PC-9 (cell line): ENCODE measurements at regions not wholly inside any gene's neighbourhood (a gene's known extent, or its start where the extent isn't known, plus 50 kb on each side); places are given as distances from the start of the nearest gene placed in this dataset.

Experiments
- CTCF ChIP-seq: fragments of 200-600 bp; sonication (generic); conservative IDR thresholded peaks from 2 replicates; pipeline ENCODE4 v1.6.1; 2017; ENCODE audit warnings: mixed run types, antibody characterized with exemption, mild to moderate bottlenecking, moderate library complexity
- EZH2 ChIP-seq: fragments of 200-600 bp; sonication (generic); IDR thresholded peaks from 2 replicates; pipeline ENCODE4 v1.8.0; 2017; ENCODE audit warnings: antibody characterized with exemption, low read depth

GRCh38 chr21:35568643-35569042, 491.7 kb downstream of the SETD4 start:
- no peak for TF ChIP-seq CTCF
- TF ChIP-seq EZH2: no peak
